Activated CD4-positive, alpha-beta T cell treated with anti-CD3 and anti-CD28 coated beads for 24 hours (primary cell): ENCODE measurements at regions not wholly inside any gene's neighbourhood (a gene's known extent, or its start where the extent isn't known, plus 50 kb on each side); places are given as distances from the start of the nearest gene placed in this dataset.
"Not testable (repeated sequence)": the region's sequence is repeated elsewhere in the genome, so short reads cannot be mapped to it uniquely, and the experiment has no call there.

Source experiments
- DNase-seq, 2 donors: peaks; one replicate each; pipeline ENCODE4 v3.0.0-alpha.2; 2020; ENCODE audit warnings: low read depth in 2 of 2

- no peak for DNase-seq
Observed at GRCh38 chr10:2790396-2791188, 276.8 kb upstream of the PFKP start.

GRCh38 chr10:2786251-2786650 is 281.1 kb upstream of the PFKP start:
- no peak for DNase-seq

- DNase-seq: no peak
Observed at GRCh38 chr10:2784766-2785165, 282.6 kb upstream of the PFKP start.

- no peak for DNase-seq
Observed at GRCh38 chr10:2782950-2783349, 284.4 kb upstream of the PFKP start.

GRCh38 chr10:2782265-2782664 is 285.1 kb upstream of the PFKP start:
- no peak for DNase-seq

GRCh38 chr10:2777666-2778355 is 289.5 kb upstream of the PFKP start:
- DNase-seq: no peak

DNA sequence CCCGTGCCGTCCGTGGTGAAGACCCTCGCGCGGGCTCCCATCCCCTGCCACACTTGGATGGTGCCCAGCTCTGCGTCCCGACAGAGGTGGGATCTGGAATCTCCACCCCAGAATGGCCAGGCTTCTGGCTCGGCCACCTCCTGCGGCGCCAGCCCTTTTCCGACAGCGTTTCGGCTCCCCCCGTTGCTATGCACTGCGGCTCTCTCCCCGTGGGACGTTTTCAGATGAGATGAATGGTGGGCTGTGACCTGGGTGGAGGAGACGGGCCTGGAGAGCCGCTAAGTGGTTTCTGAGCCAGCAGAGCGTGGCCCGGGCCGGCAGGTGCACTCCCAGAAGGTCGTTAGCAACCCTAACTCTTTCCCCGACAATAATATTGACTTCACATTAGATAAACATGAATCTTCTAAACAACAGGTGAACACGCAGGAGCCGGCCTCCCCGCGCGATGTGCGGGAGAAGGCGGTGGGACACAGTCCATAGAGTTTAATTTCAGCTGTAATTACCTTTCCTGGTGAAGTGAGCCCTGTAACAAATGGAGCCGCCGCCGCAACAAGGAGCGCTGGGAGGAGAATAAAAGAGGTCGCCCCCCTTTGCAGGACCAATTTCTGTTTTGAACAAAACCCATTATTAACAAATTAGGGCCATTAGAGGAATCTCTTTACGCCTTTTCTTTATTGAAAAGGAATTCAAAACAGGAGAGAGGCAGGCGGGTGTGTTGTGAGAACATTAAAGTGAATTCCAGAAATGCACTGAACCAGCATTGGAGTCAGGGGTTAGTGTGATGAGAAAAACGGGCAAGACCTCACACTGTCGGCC is 294.3 kb upstream of the PFKP start:
- DNase-seq: no peak

GRCh38 chr10:2772135-2772534 is 295.2 kb upstream of the PFKP start:
- DNase-seq: no peak

- DNase-seq: not testable (repeated sequence)
Observed at GRCh38 chr10:2767293-2767692, 300.1 kb upstream of the PFKP start.

DNA sequence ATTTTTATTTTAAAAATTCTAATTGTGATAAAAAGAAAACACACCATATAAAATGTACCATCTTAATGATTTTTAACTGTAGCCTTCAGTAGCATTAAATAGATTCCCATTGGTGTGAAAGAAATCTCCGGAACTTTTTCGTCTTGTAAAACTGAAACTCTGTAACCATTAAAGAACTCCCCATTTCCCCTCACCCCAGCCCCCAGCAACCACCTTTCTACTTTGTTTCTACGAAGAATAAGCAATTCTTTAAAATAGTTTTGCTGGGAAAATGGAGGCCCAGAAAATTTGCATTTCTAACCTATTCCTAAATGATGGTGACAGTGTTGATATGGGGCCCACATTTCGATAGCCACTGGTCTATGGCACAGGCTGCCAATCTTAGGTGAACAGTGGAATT is 305.4 kb upstream of the PFKP start:
- DNase-seq: no peak

- DNase-seq: no peak
Observed at GRCh38 chr10:2761311-2761710, 306.0 kb upstream of the PFKP start.

GRCh38 chr10:2760736-2761135 is 306.6 kb upstream of the PFKP start:
- no peak for DNase-seq

DNA sequence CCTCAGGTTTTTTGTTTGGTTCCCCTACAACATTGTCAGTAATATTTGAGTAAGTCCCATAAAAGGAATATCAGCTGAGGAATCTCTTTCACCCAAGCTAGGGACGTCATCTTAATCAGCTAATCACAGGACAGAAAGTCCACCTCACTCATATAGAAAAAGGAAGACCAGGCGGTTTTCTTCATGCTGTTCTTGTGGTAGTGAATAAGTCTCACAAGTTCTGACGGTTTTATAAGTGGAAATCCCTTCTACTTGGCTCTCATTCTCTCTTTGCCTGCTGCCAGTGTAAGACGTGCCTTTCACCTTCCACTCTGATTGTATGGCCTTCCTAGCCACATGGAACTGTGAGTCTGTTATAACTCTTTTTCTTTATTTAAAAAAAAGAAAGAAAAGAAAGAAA is 308.1 kb upstream of the PFKP start:
- no peak for DNase-seq

DNA sequence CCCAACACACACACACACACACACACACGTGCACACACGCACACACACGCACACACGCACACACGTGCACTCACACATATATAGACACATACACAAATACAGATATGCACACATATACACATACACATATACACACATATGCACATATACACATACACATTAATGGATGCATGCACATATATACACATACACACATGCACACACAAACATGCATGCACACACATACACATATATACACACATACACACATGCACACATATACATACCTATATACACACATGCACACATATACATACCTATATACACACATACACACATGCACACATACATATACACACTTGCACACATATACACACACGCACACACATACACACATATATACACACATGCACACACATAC is 312.4 kb upstream of the PFKP start:
- no peak for DNase-seq

- DNase-seq: no peak
Observed at GRCh38 chr10:2748287-2748686, 319.1 kb upstream of the PFKP start.

- no peak for DNase-seq
Observed at GRCh38 chr10:2746638-2747037, 320.7 kb upstream of the PFKP start.

DNA sequence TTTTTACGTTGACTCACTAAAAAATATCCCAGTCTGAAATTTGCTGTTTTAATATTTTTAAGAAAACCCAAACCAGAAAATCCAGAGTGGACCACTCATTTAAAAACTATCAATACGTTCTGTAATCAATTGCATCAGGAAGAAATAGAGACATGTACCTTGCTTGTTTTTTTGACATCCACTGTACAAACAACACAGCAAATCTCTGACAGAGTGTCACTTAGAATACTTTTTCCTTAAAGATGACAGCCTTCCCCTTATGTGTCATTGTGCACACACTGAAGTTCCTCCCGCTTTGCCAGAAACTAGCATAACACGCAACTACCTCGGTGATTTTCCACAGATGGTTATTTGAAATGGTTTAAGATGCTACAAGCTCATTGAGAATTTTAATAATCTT is 321.7 kb upstream of the PFKP start:
- no peak for DNase-seq

DNA sequence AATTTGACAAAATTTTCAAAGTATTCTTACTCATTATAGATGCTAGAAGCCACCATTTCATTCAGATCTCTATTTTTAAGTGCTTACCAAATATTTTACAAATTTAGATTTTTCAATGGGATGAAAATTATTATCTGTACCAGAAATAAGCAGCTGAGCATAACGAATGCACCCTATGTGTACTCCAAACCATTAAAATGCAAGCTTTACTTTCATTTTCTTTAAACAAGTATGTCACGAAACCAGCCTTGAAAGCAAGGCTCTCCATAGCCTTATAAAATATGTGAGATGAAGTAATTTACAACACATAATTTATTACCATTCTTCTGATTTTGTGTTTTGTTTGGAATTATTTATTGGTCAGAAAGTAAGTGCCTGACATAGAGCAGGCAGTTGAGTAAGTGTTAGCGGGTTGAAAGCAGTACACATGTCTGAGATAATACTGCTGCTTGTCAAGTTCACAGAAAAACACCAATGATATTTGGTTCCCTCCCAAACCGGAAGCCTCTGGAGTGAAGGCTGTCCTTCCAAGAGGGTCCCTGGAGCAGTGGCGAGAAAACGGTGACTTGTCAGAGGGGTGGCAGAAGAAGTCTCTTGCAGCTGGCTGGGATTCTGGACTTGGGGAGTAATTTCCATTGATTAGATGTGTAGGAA is 322.7 kb upstream of the PFKP start:
- no peak for DNase-seq

DNA sequence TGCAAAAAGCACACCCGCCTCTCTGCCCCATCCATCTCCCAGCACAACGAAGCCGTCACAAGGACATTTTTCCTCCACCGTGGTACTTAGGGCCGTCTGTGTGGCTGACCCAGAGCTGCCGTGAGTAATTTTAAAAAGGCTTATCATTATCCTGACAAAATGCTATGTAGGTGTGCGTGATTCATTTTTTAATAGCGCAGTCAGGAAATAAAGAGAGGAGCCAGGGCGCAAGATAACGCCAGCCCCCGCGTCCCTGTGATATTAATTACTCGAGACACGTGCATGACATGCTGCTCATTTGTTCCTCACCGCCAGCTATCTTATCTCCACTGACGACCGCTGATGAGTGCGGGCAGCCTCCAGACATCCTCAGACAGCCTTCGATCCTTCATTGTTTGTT is 332.7 kb upstream of the PFKP start:
- DNase-seq: no peak

DNA sequence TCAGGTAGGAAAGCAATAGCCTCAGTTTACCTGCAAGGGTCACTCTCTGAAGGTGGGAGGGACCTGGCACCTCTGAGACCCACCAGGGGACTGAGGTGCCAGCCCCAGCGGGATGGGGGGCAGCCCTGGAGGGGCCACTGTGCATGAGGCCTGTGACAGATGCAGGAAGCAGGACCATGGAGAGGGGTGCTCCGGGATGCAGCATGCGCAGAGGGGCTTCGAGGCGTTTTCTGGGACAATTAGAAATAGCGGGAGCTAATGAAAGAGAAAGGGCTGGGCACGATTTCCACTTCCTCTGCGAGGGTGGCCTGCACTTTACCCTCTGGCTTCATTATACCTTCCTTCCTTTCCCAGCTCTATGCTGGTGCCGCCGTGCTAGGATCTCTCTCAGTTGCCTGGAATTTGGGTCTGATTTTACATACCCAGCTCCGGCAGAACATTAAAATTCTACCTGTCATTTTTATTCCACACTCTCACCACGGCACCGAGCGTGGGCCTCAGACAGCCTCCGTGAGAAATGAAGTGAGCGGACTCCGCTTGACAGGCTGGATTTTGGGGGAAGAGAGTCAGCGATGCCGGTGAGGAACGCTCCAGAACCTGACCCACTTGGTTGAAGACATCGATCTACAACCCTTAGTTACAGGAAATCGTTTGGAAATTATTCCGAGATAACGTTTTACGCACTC is 333.9 kb upstream of the PFKP start:
- no peak for DNase-seq

DNA sequence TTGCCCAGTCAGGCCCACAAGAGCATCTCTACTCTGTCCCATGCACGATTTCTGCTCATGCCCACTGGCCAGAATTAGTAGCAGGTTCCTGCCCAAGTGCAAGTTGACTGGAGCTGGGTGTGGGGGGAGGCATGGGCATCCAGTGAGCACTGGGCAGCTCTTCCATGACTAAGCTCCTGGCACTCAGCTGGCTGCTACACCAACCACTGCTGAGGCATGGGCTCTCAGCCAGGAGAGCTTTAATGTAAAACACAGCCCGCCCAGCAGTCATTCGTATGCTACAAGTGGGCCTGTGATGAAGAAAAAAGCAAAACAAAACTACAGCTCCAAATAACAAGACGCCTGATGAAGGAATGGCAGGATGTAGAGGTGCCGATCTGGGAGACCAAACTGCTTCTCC is 335.4 kb upstream of the PFKP start:
- no peak for DNase-seq

- DNase-seq: no peak
Observed at GRCh38 chr10:2729197-2729596, 338.2 kb upstream of the PFKP start.
